HepG2 (cell line): ENCODE measurements at regions not wholly inside any gene's neighbourhood (a gene's known extent, or its start where the extent isn't known, plus 50 kb on each side); places are given as distances from the start of the nearest gene placed in this dataset.

Experiments
- ATAC-seq: fragments of 200-7000 bp; cut with Tn5 transposase; 3 replicates; pipeline ENCODE4 v1.9.1; 2020; ENCODE audit warnings: mild to moderate bottlenecking, moderate library complexity
- BruUV-seq: library from RNA; stranded (reverse); fragments of 400-500 nt; replicated peaks from 2 replicates; lab custom pipeline; 2021; lab: Mats Ljungman, UMichigan
- CTCF ChIA-PET: fragments of 300-600 bp; formaldehyde crosslinking; extraction: SDS; loops from one replicate; lab custom pipeline; 2021; ENCODE audit warnings: low total read pairs, inconsistent platforms, low intra/inter-chr PET ratio; lab: Yijun Ruan, JAX
- POLR2A ChIA-PET: fragments of 350-600 bp; sonication (Branson Sonifier 250); formaldehyde crosslinking; loops from one replicate; lab custom pipeline; 2020; ENCODE audit warnings: antibody characterized with exemption, inconsistent platforms; lab: Yijun Ruan, JAX
- DNase-seq: peaks from one replicate; pipeline ENCODE4 v3.0.0-alpha.2; 2015; ENCODE audit warnings: low spot score
- FAIRE-seq: peaks from 3 replicates; lab custom pipeline; 2011; peaks lifted over from hg19 to GRCh38; lab: Jason Lieb, UNC
- H2AFZ ChIP-seq: one replicate; pipeline ENCODE4 v1.6.1; 2011; ENCODE audit warnings: low read length, inconsistent platforms
- H3K27ac ChIP-seq: fragments of 300-600 bp; 3 replicates; pipeline ENCODE4 v1.8.0; 2011; ENCODE audit warnings: mixed run types, mild to moderate bottlenecking, mixed read lengths, low read length, inconsistent platforms; ENCODE audit not compliant: insufficient read depth; ENCODE audit errors: extremely low read length
- H3K27me3 ChIP-seq, 2 experiments: fragments of 200-600 bp in 1 of 2; 2 replicates in 1 of 2; 3 replicates in 1 of 2; pipeline versions ENCODE4 v1.6.0 to v1.8.0; 2011; ENCODE audit warnings: low read length in 2 of 2, mild to moderate bottlenecking in 2 of 2, moderate library complexity in 2 of 2, inconsistent platforms in 1 of 2; ENCODE audit not compliant: insufficient read depth in 2 of 2, control insufficient read depth in 1 of 2
- H3K36me3 ChIP-seq, 2 experiments: fragments of 200-600 bp in 1 of 2; replicated peaks in 1 of 2; 2 replicates in 1 of 2; 3 replicates in 1 of 2; pipeline versions ENCODE4 v1.5.1 to v1.8.0; 2011; ENCODE audit warnings: low read length in 2 of 2, inconsistent platforms in 1 of 2; ENCODE audit not compliant: insufficient read depth in 2 of 2, control insufficient read depth in 1 of 2
- H3K4me1 ChIP-seq: 2 replicates; pipeline ENCODE4 v1.5.1; 2012; ENCODE audit warnings: low read length, inconsistent platforms; ENCODE audit not compliant: insufficient read depth
- H3K4me2 ChIP-seq: 2 replicates; pipeline ENCODE4 v1.6.0; 2011; ENCODE audit warnings: low read depth, low read length, inconsistent platforms
- H3K4me3 ChIP-seq, 3 experiments: fragments of 200-600 bp in 1 of 3; sonication (generic), shearing (Covaris generic) in 1 of 3; replicated peaks in 1 of 3; 2 replicates each; pipeline ENCODE4 v1.5.1; 2011 to 2016; ENCODE audit warnings: low read length in 3 of 3, inconsistent platforms in 2 of 3, low read depth in 2 of 3, mild to moderate bottlenecking in 2 of 3, control low read depth in 1 of 3, mixed read lengths in 1 of 3; ENCODE audit not compliant: insufficient read depth in 1 of 3
- H3K79me2 ChIP-seq: one replicate; pipeline ENCODE4 v1.6.1; 2011; ENCODE audit warnings: low read length, inconsistent platforms; ENCODE audit not compliant: insufficient read depth
- H3K9ac ChIP-seq: 2 replicates; pipeline ENCODE4 v1.6.0; 2011; ENCODE audit warnings: mild to moderate bottlenecking, low read depth, low read length, inconsistent platforms; ENCODE audit not compliant: insufficient read depth
- H3K9me3 ChIP-seq: 2 replicates; pipeline ENCODE4 v1.5.1; 2012; ENCODE audit warnings: mild to moderate bottlenecking, low read length
- H4K20me1 ChIP-seq: 2 replicates; pipeline ENCODE4 v1.6.0; 2011; ENCODE audit warnings: inconsistent platforms, mild to moderate bottlenecking, low read length, moderate library complexity; ENCODE audit not compliant: insufficient read depth
- MAFG ChIP-seq: sonication (generic); formaldehyde crosslinking; IDR thresholded peaks from 2 replicates; pipeline ENCODE4 v1.5.1; 2020; ENCODE audit warnings: mild to moderate bottlenecking, missing genetic modification reagents
- NFRKB ChIP-seq: fragments of 450-650 bp; IDR thresholded peaks from 2 replicates; pipeline ENCODE4 v1.6.1; 2017
- SP1 ChIP-seq, 2 experiments: fragments of 450-650 bp in 1 of 2; sonication (generic) in 1 of 2; formaldehyde crosslinking in 1 of 2; IDR thresholded peaks; 2 replicates each; pipeline versions ENCODE4 v1.4.0 to v1.6.1; 2016 to 2020; ENCODE audit warnings: missing genetic modification reagents in 1 of 2
- SRSF9 ChIP-seq: fragments of 200-400 bp; formaldehyde crosslinking; IDR thresholded peaks from 2 replicates; pipeline ENCODE4 v1.6.1; 2018; ENCODE audit warnings: borderline replicate concordance, mild to moderate bottlenecking, low read depth, low read length; ENCODE audit not compliant: insufficient read depth, poor library complexity, severe bottlenecking
- ZNF530 ChIP-seq: sonication (generic); formaldehyde crosslinking; IDR thresholded peaks from 2 replicates; pipeline ENCODE4 v1.5.0; 2020; ENCODE audit warnings: low read depth, mild to moderate bottlenecking, missing genetic modification reagents
- ZNF644 ChIP-seq: IDR thresholded peaks from 2 replicates; pipeline ENCODE4 v1.6.1; 2016; ENCODE audit warnings: low read depth
- ZNF777 ChIP-seq: sonication (generic); formaldehyde crosslinking; IDR thresholded peaks from 2 replicates; pipeline ENCODE4 v1.4.0; 2020; ENCODE audit warnings: missing genetic modification reagents
- WGBS: methylation state at CpG from one replicate; pipeline ENCODE4 v1.1.6; 2017; ENCODE audit warnings: low lambda C conversion rate; 5-methylcytosine and 5-hydroxymethylcytosine counted together
- in situ Hi-C: cut with HindIII; loops from 2 replicates; pipeline ENCODE4 v1.10.0; 2017; ENCODE audit warnings: low pct_unique_long_range_greater_than_20kb; ENCODE audit not compliant: extremely low pct_ligation_motif_present
- intact Hi-C: fragments of 100-400 bp; cut with micrococcal nuclease; formaldehyde crosslinking; loops from one replicate; pipeline ENCODE4 v1.10.0; 2022; ENCODE audit not compliant: unreplicated experiment
- TF ChIP-seq, protein P1 (sequence below): fragments of 450-650 bp; IDR thresholded peaks from 2 replicates; pipeline ENCODE4 v1.6.1; 2016

DNA sequence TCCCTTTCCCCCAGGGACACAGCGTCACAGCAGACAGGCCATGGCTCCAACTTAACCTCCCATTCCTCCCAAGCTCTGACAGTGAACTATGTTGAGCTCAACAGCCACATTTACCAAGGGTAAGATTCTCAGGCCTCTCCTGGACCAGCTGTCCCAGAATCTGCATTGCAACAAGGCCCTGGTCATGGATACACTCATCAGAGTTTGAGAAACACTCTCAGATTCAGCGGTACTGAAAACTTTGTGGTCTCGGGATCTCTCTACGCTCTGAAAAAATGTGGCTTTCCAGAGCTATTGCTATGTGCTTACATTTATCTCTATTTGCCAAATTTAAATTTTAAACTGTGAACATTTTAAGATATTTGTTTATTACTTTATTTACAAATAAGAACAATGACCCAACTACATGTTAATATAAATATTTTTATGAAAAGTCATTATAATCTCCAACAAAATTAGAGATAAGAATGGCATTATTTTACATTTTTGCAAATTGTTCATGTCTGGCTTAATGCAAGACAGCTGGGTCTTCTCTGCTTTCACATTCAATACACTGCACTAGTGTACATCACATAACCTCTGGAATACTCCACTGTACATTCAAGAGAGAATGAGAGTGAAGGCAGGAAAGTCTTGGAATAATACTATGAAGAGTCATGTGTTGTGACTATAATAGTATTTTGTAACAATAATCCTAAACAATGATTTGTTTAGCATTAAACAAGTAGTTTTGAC is 190.9 kb upstream of the PITRM1 start:
- FAIRE-seq (no peak), ATAC-seq (no peak), DNase-seq (no peak)
- no peaks in the 10 kb centered on the region for H3K79me2 ChIP-seq
- ChIA-PET CTCF (no interaction called here), POLR2A (no interaction called here)
- peaks cover 25% of the 10 kb centered on the region for H3K9me3 ChIP-seq
- intact Hi-C loops = no loop called here
- no peak overlapping the region for H3K27ac ChIP-seq
- H3K4me1 ChIP-seq = peaks cover 26% of the 10 kb centered on the region
- in situ Hi-C loops = no loop called here
- H3K27me3 ChIP-seq = peaks cover 2 to 9% of the 10 kb centered on the region in 2 experiments; a peak in 2 of 5 replicates
- BruUV-seq = no TSS peak
- no peaks in the 10 kb centered on the region for H3K36me3 ChIP-seq
- WGBS = 66% methylated on average over 4 of the region's 4 CpGs
- H3K4me2 ChIP-seq = no peak overlapping the region
- H3K9ac ChIP-seq = no peak overlapping the region
- H3K4me3 ChIP-seq = no peak overlapping the region
- H2AFZ ChIP-seq = no peak overlapping the region
- no peak for TF ChIP-seq SRSF9
- TF ChIP-seq ZNF777 (CRISPR knock-in tag) = no peak
- no peaks in the 10 kb centered on the region for H4K20me1 ChIP-seq

- BruUV-seq = no TSS peak
- intact Hi-C loops = no loop called here
- in situ Hi-C loops = no loop called here
These were observed 189.8 kb upstream of the PITRM1 start for GRCh38 chr10:3362394-3362793.

More at GRCh38 chr10:3362394-3362793, 189.8 kb upstream of the PITRM1 start:
- Histone ChIP-seq H2AFZ (no peak overlapping the region), H3K79me2 (no peaks in the 10 kb centered on the region), H3K27ac (no peak overlapping the region), H4K20me1 (no peaks in the 10 kb centered on the region), H3K4me3 (no peak overlapping the region), H3K9me3 (peaks cover 28% of the 10 kb centered on the region), H3K4me1 (peaks cover 26% of the 10 kb centered on the region), H3K4me2 (no peak overlapping the region), H3K9ac (no peak overlapping the region), H3K27me3 (peaks cover 2 to 8% of the 10 kb centered on the region in 2 experiments; a peak in 1 of 5 replicates), H3K36me3 (no peaks in the 10 kb centered on the region)
- FAIRE-seq (no peak), ATAC-seq (no peak), DNase-seq (no peak)
- CTCF ChIA-PET = no interaction called here
- POLR2A ChIA-PET = no interaction called here
- no peak for TF ChIP-seq MAFG (CRISPR knock-in tag)
- no peak for TF ChIP-seq ZNF530 (CRISPR knock-in tag)
- no peak for TF ChIP-seq SP1 (IDR thresholded peaks at IDR 0.05)
- no peak for TF ChIP-seq SP1 (CRISPR knock-in tag; IDR thresholded peaks at IDR 0.05)
- no peak for TF ChIP-seq ZNF644 (CRISPR knock-in tag)
- TF ChIP-seq, protein P1, sequence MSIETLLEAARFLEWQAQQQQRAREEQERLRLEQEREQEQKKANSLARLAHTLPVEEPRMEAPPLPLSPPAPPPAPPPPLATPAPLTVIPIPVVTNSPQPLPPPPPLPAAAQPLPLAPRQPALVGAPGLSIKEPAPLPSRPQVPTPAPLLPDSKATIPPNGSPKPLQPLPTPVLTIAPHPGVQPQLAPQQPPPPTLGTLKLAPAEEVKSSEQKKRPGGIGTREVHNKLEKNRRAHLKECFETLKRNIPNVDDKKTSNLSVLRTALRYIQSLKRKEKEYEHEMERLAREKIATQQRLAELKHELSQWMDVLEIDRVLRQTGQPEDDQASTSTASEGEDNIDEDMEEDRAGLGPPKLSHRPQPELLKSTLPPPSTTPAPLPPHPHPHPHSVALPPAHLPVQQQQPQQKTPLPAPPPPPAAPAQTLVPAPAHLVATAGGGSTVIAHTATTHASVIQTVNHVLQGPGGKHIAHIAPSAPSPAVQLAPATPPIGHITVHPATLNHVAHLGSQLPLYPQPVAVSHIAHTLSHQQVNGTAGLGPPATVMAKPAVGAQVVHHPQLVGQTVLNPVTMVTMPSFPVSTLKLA = no peak
- no peak for TF ChIP-seq NFRKB
